GM12878 (cell line): ENCODE measurements at regions not wholly inside any gene's neighbourhood (a gene's known extent, or its start where the extent isn't known, plus 50 kb on each side); places are given as distances from the start of the nearest gene placed in this dataset.

Experiments
- BHLHE40 ChIP-seq, 2 experiments: fragments of 450-650 bp in 1 of 2; IDR thresholded peaks; 2 replicates each; pipeline ENCODE4 v1.6.1; 2011 to 2017; ENCODE audit warnings: low read depth in 2 of 2, borderline replicate concordance in 1 of 2, improper control_type of control experiment in 1 of 2, low read length in 1 of 2, mild to moderate bottlenecking in 1 of 2
- EGR1 ChIP-seq, 2 experiments: IDR thresholded peaks; 1 replicate in 1 of 2; 2 replicates in 1 of 2; pipeline ENCODE4 v1.6.1; 2011 to 2012; ENCODE audit warnings: low read depth in 2 of 2, low read length in 2 of 2, borderline replicate concordance in 1 of 2, mild to moderate bottlenecking in 1 of 2, moderate library complexity in 1 of 2
- SUPT20H ChIP-seq: IDR thresholded peaks from 2 replicates; pipeline ENCODE4 v1.6.1; 2011; ENCODE audit warnings: low read depth, mild to moderate bottlenecking, low read length, moderate library complexity, borderline replicate concordance; ENCODE audit not compliant: control insufficient read depth
- TF ChIP-seq, protein P1 (sequence below), 3 experiments: IDR thresholded peaks in 2 of 3; conservative IDR thresholded peaks in 1 of 3; 2 replicates each; pipeline ENCODE4 v1.5.1; 2011; ENCODE audit warnings: low read depth in 3 of 3, low read length in 3 of 3, mild to moderate bottlenecking in 3 of 3, control low read depth in 2 of 3, moderate library complexity in 2 of 3, inconsistent platforms in 1 of 3, mixed read lengths in 1 of 3; ENCODE audit not compliant: control insufficient read depth in 2 of 3, insufficient read depth in 1 of 3; ENCODE audit errors: extremely low read depth in 1 of 3

DNA sequence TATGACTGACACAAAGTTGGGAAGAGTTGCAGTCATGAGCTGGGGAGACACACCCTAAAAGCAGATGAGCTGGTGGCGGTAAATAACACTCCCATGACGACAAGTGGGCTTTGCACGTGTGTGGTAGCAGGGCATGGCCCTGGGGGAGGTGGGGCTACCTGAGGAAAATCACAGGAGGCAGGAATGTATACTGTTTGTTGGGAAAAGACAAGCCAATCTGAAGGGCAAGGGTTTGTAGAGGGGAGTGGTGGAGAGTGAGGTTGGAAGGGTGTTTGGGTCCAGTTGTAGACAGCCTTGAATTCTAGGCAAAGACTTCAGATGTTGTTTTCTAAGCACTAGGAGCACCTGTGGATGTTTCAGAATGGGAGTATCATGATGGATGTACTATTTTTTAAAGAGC, 151.6 kb downstream of the TM9SF2 start:
- TF ChIP-seq EGR1 (IDR thresholded peaks at IDR 0.05; ENCODE audit: borderline replicate concordance in 1 of 2, low read depth in 2 of 2, low read length in 2 of 2) = no peak
- no peak for TF ChIP-seq BHLHE40 (IDR thresholded peaks at IDR 0.05; ENCODE audit: borderline replicate concordance in 1 of 2, low read depth in 2 of 2, low read length in 1 of 2)
- no peak for TF ChIP-seq SUPT20H
- TF ChIP-seq, protein P1, sequence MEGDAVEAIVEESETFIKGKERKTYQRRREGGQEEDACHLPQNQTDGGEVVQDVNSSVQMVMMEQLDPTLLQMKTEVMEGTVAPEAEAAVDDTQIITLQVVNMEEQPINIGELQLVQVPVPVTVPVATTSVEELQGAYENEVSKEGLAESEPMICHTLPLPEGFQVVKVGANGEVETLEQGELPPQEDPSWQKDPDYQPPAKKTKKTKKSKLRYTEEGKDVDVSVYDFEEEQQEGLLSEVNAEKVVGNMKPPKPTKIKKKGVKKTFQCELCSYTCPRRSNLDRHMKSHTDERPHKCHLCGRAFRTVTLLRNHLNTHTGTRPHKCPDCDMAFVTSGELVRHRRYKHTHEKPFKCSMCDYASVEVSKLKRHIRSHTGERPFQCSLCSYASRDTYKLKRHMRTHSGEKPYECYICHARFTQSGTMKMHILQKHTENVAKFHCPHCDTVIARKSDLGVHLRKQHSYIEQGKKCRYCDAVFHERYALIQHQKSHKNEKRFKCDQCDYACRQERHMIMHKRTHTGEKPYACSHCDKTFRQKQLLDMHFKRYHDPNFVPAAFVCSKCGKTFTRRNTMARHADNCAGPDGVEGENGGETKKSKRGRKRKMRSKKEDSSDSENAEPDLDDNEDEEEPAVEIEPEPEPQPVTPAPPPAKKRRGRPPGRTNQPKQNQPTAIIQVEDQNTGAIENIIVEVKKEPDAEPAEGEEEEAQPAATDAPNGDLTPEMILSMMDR (IDR thresholded peaks at IDR 0.05 in 2 of 3, conservative IDR thresholded peaks at IDR 0.05 in 1 of 3; ENCODE audit: control insufficient read depth in 2 of 3, extremely low read depth in 1 of 3, insufficient read depth in 1 of 3, low read depth in 3 of 3, low read length in 3 of 3) = no peak
